Coronary artery (tissue), 2 donors: ENCODE measurements at regions not wholly inside any gene's neighbourhood (a gene's known extent, or its start where the extent isn't known, plus 50 kb on each side); places are given as distances from the start of the nearest gene placed in this dataset.

Experiments
- DNase-seq: peaks from one replicate; pipeline ENCODE4 v3.0.0-alpha.2; 2017; ENCODE audit warnings: low spot score
- H3K27ac ChIP-seq, 2 donors: fragments of 200-600 bp; sonication (generic); one replicate each; pipeline ENCODE4 v1.5.1; 2016 to 2019
- H3K4me3 ChIP-seq: fragments of 200-600 bp; sonication (generic); 2 replicates; pipeline ENCODE4 v1.5.1; 2016; ENCODE audit warnings: mild to moderate bottlenecking, moderate library complexity
- TF ChIP-seq, protein P1 (sequence below): fragments of 200-600 bp; sonication (generic); IDR thresholded peaks from one replicate; pipeline ENCODE4 v1.5.1; 2019; ENCODE audit warnings: antibody characterized with exemption

DNA sequence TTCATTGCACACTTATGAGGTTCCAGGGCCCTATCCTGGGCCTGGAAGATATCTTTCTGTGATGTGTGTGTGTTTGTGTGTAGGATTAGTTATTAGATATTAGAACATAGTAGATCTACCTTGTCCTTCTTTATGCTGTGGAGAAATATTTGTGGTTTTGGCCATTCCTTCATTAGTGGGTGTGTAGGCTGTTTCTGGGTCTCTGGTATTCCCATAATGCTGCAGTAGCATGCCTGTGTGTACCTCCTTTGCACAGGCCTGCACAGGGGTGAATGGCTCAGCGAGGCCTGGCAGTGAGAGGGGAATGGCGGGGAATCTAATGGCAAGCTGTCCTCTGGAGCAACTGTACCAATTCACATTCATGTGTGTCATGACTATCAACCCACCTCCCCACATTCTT lies 125.8 kb upstream of the MRPS22 start:
- H3K4me3 ChIP-seq, result no peak overlapping the region
- TF ChIP-seq, protein P1, sequence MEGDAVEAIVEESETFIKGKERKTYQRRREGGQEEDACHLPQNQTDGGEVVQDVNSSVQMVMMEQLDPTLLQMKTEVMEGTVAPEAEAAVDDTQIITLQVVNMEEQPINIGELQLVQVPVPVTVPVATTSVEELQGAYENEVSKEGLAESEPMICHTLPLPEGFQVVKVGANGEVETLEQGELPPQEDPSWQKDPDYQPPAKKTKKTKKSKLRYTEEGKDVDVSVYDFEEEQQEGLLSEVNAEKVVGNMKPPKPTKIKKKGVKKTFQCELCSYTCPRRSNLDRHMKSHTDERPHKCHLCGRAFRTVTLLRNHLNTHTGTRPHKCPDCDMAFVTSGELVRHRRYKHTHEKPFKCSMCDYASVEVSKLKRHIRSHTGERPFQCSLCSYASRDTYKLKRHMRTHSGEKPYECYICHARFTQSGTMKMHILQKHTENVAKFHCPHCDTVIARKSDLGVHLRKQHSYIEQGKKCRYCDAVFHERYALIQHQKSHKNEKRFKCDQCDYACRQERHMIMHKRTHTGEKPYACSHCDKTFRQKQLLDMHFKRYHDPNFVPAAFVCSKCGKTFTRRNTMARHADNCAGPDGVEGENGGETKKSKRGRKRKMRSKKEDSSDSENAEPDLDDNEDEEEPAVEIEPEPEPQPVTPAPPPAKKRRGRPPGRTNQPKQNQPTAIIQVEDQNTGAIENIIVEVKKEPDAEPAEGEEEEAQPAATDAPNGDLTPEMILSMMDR, result no peak
- no peak overlapping the region for H3K27ac ChIP-seq
- no peak for DNase-seq

DNA sequence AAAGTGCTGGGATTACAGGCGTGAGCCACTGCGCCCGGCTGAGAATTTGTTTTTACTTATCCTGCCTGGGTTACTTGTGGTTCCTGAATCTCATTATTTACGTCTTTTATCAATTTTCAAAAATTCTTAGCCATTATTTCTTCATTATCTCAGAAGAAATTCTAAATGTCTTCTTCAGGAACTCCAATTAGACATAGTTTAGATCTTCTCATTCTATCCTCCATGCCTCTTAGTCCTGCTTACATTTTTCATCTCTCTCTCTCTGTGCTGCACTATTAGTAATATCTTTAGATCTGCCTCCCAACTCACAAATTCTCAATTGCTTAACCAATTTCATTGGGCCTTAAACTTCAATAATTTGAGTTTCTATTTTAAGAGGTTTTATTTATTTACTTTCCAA lies 124.4 kb upstream of the MRPS22 start:
- no peak for DNase-seq
- H3K27ac ChIP-seq, result no peak overlapping the region
- TF ChIP-seq, protein P1, result no peak
- H3K4me3 ChIP-seq, result no peak overlapping the region

DNA sequence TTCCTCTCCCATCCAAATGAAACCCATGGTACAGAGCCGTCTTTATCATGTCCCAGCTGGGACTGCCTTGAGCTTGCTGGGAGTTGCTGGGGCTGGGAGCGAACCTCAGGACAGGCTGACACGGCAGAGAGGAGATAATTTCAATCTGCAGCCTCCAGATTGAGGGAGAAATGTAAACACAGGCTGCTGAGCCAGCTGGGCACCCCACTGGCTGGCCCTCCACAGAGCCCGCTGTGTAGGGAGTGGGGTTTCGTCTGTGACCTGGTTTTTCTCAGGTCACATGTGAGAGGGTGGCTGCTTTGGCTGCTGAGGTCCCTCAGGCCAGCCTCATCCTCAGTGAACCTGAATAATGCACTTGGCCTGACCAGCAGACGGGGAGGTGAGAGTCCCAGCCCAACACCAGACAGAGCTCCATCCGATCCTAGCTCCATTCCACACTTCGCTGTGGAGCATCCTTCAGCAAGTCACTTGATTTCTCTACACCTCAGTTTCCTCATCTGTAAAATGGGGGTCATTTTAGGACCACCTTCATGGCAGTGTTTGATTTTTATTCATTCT lies 121.6 kb upstream of the MRPS22 start:
- TF ChIP-seq, protein P1, result no peak
- DNase-seq, result no peak
- Histone ChIP-seq H3K4me3 (no peak overlapping the region), H3K27ac (no peak overlapping the region)

DNA sequence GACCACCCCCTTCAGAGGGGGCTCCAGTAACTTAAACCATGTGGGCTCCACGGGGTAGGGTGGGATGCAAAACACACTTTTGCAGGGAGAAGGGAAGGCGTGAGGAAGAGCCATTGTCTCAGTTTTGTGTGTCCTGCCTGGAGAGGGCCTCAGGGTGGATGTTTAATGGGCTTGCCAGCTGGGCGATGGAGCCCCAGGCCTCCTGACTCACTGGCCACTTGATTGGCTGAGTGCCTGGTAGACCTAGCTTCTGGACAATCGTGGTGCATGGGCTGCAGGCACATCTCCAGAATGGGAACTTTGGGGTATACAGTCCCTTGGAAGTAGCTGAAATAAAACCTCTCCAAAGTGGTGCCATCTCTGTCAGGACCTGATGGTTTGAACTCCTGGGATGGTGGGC lies 118.3 kb upstream of the MRPS22 start:
- DNase-seq, result no peak
- H3K27ac ChIP-seq, result no peak overlapping the region
- TF ChIP-seq, protein P1, result no peak
- H3K4me3 ChIP-seq, result no peak overlapping the region

DNA sequence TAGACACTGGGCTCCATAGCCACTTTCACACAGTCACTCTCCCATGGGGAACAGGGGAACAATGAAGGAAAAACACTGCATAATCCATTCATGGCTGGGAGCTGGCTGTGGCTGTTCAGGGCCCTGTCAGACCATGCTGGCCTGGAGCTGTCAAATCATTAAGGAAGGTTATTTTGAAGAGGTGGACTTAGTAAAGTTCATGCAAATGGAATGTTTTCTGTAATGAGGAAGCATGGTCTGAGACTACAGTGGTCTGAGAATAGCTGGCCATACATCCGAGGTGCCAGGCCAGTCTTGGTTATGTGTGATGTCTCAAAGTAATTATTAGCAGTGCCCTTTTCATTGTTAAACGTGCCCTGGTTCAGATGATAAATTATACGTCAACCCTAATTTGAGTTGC lies 117.1 kb upstream of the MRPS22 start:
- TF ChIP-seq, protein P1, result no peak
- DNase-seq, result no peak
- no peak overlapping the region for H3K4me3 ChIP-seq
- no peak overlapping the region for H3K27ac ChIP-seq

DNA sequence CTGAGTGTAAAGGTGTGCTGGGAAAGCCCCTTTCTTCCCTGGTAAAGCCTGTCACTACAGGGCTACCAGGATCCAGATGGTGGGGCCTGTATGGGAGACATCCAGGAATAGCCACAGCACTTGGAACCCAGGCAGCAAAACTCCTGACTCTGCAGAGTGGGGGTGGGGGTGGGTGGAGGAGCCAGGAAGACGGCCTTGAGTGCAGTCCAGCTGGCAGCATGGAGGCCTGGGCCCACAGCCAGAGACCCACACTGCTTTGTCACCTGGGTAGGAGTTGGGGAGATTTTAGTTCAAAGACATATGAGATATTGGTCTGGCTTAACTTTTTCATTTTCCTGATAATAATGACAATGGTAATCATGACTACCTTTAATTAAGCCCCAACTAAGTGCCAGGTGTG lies 116.7 kb upstream of the MRPS22 start:
- TF ChIP-seq, protein P1, result no peak
- H3K4me3 ChIP-seq, result no peak overlapping the region
- H3K27ac ChIP-seq, result no peak overlapping the region
- no peak for DNase-seq

DNA sequence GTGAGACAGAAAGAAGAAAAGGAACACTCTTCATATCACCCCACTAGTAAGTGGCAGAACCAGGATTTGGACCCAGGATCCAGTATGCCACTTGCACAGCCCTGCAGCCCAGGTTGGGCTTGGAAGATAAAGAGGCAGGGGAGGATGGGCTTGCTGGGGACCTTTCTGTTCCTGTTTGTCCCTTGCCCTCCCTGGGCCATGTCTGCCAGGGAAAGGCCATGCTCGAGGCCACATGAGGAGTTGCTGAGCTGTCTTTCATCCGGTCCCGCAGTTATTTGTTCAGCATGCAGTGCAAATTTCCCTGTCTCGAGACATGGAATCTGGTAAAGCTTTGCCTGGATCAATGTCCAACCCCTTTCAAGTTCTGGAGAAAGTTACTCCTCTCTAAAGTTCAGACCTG lies 116.0 kb upstream of the MRPS22 start:
- TF ChIP-seq, protein P1, result no peak
- no peak overlapping the region for H3K4me3 ChIP-seq
- H3K27ac ChIP-seq, result no peak overlapping the region
- no peak for DNase-seq
